NCI-H1436 (cell line): ENCODE measurements at regions not wholly inside any gene's neighbourhood (a gene's known extent, or its start where the extent isn't known, plus 50 kb on each side); places are given as distances from the start of the nearest gene placed in this dataset.

Source experiments
- DNase-seq: peaks from one replicate; lab custom pipeline; 2025; lab: John Stamatoyannopoulos, UW

DNA sequence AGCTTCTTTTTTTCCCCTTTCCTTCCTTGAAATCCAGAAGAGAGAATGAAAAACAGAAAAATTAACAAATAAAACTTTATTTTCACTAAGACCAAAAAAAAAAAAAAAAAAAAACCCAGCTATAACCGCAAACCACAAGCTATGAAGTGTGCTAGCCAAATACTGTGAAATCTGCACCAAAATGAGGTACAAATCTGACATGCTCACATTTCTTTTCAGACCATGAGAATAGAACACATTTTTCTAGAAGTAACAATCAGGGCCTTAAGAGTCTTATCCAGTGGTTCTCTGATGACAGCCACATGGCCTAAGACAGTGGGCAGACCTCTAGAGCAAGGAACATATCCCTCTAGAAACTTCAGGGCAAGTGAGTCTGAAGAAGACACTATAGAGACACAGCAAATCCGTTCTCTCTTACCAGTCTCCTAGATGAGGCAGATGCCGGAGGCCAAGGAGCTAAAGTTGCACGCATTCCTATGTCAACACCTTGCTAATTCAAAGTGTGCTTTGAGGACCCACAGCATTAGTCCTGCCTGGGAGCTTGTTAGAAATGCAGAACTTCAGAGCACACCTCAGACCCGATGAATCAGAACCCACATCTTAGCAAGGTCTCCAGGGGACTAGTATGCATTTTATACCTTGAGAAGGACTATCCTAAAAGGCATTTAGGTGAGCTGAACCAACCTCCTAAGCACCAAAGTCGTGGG is 317.1 kb downstream of the MYCN start:
- no peak for DNase-seq

DNA sequence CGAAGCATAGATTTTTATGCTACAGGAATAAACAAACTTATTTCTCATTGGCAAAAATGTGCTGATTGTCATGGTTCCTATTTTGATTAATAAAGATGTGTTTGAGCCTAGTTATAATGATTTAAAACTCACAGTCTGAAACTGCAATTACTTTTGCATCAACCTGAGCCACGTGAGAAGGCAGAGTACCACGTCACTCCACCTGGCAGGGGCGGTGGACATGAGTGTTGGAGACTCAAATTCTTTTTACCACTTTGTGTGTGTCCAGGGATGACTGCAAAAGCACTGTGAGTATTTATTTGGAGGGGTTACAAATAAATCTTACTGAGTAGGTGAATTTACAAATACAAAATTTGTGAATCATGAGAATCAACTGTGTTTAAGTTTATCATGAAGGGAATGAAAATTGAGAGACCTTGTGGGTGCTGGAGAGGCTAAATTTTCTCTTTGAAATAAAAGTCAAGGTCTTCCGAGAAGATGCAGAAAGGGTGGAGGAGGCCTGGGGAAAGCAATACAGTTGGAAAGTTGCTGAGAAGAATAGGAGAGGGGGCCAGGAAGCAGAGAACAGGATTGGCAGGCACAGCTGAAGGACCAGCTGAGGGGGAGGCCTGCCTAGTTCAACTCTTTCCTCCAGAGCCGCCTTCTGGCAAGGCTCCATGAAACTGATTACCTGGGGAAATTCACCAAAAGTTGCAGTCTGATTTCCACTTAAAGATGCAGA is 316.4 kb downstream of the MYCN start:
- no peak for DNase-seq

DNA sequence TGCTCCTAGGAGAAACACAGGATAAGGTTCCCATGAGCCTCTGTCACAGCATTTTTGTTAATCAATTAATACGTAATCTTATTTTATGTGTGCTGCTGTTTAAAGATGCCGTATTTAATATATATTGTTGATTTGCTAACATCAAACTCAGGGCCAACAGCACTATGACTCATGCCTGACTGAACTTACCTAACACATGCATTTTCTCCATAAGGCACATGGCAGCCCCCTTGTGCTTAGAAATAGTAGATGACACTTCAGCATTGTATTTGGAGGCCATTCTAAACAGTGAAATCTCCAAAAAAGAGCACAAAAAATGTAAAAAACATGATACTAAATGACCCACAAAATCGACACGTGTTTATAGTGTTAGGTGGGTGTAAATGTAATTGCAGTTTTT is 314.8 kb downstream of the MYCN start:
- no peak for DNase-seq

DNA sequence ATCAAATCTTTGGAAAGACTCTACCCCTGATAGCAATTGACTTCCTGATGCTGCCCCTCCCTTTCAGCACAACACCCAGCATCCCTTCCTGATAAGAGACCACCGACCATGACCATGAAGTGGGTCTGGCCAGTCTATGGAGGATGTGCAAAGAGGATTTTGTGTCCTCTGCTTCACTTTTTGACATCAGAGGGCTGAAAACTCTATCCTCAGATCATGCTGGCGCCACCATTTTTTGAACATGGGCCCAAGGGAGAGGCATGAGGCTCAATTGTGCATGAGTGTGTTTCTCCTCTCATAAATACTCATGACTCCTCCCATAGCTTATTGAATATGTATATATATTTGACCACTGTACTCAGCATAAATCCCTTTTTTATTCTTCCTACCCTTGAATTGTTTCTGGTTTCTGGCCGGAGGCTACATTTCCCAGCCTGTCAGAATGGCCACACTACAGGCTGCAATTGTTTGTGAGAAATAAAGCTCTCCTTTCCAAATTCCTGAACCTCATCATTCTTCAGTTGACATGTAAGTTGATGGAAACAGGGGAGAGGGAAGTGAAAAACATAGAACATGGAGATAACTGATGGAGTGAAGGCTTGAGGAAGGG is 314.1 kb downstream of the MYCN start:
- DNase-seq, result no peak

DNA sequence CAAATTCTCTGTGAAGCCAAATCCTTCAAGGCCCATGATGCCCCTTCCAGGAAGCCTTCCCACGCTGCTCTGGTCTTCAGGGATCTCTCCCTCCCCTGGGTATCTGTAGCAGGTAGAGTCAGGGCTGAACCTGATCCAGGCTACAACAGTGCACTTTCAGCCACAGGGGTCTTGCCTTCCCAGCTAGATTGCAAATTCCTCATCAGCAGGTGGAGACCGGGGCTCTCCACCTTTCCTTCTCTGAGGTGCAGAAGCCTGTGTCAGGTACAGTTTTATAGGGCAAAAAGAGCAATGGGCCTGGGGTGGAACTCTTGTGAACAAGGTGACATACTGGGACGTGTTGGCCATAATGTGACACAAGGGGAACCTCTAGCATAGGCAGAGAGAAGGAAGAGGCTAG is 312.9 kb downstream of the MYCN start:
- DNase-seq, result no peak

DNA sequence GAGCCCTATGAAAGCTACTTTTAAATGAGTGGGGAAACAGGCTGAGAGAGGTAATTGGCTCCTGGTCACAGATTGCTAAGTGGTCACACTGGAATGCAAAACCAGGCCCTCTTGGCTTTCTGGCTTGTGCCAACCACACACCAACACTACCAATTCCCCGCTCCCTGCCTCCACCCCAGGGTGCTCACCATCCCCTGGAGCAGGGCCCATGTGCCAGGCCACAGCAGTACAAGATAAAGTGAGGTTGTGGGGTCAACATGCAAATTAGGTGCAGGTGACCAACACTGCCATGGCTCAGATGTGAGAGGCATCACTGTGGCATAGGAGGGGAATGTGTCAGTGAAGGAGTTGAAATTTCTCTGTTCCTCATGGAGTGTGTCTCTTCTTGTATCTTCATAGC is 312.5 kb downstream of the MYCN start:
- DNase-seq, result no peak

DNA sequence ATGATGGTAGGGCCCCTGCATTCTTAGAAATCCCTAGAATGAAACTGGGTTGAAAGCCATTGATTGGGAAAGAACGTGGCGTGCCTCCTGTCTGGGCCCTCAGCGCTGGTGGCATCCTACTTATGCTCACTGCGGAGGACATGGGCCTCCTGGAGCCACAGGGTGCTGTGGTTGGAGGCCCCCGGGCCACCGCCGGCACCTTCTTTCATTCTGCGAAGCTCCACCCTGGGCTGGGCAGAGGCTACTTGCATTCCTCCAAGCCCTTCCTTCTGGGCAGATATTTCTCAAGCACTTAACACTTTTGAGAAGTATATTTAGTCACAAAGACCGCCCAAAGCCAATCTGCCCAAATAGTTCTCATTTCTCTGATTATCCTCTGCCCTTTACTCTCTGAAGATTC is 311.9 kb downstream of the MYCN start:
- no peak for DNase-seq

DNA sequence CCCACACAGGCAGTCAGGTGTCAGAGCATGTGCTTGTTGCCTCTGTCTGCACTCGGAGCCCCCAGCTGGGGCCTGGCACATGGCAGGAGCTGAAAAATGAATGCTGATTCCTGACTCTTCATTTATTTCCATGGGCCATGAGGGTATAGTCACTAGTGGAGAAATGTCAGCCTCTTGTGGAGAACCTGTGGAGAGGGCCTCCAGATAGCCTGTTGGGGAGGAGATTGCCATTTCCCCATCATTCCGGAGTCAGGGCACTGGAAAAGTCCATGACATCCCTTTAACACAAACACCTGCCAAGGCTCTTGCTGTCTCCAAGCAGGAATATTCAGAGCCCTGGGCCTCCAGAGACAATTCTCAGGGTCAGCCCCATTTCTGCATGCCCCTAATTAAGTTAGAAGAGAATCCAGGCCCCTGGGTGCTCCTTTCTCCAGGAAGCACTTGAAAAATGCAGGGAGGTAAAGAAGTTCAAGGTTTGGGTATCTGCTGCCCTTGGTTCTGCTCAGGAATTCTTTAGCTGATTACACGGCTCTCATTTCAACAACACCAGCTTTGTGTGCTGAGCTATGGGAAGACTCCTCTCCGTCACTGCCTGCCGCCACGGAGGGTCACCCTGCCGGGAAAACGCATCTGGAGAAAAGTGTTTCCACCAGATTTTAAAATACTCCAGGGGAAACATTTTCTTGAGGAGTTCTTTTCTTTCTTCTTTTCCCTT is 311.3 kb downstream of the MYCN start:
- no peak for DNase-seq

DNA sequence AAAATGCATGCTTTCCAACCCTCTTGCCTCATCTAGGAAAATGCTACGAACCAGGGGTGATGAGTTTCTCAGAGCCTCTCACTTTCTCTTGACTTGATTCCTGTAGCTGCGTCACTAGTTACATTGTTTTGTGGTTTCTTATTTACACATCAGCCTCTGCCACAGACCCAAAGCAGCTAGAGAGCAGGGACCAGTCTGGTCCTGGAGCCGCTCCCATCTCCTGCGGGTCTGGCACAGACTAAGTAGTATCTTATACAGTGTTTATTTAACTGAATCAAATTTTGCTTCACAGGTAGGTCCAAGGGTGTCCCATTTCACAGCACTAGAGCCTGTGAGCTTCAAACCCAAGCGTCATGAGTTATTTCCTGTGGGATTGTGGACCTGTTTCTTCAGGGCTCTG is 310.5 kb downstream of the MYCN start:
- no peak for DNase-seq

DNA sequence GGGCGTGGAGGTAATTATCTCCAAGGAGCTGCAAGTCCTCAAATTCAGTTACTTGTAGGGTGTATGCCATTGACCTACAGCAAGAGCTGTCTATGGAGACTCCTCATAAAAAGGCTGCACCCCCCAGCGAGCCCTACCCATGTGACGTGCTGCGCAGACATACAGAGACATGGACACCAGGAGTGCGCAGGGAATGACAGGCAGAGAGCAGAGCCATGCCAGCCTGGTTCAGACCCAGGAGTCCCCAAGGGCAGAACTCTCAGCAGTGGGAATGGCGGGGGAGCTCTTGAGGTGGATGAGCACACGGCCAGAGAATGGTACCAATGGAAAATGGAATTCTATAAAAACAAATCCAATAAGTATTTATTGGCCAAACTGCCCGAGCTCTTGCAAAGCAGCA is 310.1 kb downstream of the MYCN start:
- DNase-seq, result no peak

DNA sequence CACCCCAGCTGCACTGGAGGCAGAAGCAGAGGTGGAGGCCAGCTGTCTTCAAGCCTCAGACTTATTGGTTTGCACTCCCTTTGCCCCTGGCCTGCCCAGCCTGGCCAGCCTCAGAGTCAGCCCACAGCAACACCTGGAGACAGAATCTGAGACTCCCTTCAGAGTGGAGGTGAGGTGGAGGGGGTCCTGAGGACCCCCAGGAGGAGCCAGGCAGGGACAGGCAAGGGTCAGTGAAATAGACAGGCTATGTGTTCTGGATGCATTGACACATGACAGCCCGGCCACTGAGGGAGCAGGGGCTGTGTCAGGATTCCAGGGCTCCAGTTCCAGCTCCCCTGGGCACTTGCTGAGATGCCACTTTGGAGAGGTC is 309.7 kb downstream of the MYCN start:
- DNase-seq, result no peak

DNA sequence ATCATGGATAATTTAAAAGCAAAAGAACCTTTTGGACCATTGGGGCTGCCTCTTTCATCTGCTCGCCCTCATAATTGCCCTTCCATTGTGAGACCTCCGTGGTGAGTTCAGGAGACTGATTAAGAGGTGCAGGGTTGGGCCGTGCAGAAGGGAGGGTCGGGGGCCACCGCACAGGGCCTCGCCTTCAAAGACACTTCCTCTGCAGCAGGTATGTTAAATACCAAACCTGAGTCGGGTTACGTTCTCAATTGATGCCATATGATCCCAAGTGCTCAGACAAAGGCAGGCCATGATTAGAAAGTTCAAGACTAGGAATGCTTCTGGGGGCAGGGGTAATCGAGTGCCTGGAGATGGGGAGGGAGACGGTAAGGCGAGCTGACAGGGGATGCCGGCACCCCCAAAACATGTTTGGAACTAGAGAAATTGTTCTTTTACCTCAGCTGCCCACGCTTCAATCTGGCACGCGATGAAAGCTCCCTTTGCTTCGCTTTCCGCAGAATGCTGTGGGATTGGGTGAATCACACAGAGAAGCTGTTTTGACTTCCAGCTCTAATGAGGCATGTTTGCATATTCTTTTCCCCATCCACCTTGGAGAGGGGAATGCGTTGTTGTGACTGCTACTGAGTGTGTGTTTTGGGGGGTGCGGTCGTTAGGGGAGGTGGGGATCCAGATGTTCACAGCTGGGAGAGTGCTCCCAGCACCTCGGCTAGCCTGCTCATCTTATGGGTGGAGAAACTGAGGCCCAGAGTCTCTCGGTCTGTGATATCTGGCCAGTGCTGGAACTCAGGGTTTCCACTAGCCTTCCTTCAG is 309.1 kb downstream of the MYCN start:
- no peak for DNase-seq

DNA sequence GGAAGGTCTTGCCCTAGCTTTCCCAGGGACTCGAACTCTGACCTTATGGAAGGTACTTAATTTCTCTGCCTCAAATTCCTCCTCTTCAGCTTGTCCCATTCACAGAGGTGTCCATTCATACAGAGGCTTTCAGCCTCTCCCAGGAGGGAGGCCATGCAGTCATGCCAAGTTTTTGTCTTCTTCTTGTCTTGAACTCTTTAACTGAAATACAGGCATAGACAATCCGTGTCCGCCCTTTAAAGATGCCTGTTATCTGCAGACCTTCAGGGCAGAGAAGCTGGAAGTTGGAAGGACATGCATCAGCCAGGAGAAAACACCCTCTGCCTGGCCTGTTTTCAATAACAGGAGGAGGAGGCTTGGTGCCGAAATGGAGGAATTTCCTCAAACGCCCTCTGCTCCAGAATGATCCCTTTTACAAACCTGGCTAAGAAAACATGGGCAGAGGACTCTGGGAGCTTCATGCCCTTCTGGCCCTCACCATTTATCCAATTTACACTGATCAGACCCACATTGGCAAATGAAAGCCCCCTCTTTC is 308.3 kb downstream of the MYCN start:
- DNase-seq, result no peak

DNA sequence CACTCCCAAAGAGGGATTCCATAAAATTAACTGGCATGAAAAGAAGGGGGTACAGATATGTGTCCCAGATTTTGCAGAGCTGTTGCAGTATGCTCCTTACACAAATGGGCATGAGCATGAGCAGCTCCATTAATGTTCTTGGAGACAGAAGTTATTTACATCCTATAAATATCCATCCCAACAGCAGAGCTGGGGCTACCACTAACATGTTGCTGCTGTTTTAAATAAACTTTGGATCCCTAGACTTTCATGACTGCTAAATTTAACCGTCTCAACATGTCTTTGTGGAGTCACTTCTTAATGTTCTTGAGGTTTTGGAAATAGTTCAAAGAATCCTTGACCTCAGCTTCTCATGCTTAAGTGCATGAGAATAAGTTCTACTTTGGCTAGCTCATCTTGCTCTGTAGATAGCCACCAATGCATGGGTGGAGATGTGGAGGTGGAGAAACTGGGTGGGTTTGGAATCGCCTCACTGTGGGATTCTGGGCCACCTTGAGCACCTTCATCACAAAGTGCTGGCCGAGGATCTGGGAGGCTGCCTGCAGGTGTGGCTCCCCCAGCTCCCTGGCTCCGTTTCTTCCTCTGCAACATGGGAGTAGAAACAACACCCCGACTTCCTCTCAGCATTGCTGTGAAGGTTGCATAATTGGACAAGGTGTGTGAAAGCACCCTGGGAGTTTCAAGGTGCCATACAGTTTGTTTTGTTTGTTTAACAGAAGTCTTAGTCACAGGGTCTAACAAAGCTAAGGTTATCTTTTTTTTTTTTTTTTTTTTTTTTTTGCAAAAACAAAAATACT is 307.2 kb downstream of the MYCN start:
- DNase-seq, result no peak

DNA sequence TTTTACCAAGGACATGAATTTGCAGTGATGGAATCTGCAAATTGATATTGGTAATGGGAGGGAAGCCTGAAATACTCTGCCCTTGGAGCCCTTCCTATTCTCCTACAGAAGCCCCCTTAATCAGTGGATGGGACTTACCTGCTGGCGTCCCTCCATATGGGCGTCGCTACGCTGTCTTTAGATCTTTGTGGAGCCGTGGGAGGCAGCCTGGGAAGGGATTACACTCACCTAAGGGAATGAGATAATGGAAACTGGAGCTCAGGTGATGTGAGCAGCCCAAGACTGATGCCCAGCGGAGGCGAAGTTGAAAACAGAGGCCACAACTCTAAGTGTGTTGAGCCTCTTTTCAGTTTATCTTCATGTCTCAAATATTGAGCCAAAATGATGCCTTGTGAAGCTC is 306.6 kb downstream of the MYCN start:
- no peak for DNase-seq

DNA sequence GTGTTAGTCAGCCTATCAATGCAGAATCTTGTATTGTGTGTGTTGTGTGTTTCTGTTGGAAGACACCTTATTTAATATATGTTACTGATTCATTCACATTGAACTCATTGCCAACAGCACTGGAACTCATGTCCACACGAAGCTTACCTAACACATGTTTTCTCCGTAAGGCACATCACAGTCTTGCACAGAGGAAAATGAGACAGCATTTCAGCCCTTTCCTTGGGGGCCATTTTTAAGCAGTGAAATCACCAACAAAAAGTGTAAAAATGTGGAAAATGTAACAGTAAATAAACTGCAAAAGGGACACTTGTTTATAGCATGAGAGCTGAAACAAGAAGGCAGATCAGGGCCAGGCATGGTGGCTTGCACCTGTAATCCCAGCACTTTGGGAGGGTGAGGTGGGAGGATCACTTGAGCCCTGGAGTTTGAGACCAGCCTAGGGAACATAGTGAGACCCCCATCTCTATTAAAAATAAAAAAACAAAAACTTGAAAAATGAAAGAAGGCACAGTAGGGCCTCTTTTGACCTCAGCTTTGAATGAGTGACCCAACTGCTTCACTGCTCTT is 306.0 kb downstream of the MYCN start:
- no peak for DNase-seq

DNA sequence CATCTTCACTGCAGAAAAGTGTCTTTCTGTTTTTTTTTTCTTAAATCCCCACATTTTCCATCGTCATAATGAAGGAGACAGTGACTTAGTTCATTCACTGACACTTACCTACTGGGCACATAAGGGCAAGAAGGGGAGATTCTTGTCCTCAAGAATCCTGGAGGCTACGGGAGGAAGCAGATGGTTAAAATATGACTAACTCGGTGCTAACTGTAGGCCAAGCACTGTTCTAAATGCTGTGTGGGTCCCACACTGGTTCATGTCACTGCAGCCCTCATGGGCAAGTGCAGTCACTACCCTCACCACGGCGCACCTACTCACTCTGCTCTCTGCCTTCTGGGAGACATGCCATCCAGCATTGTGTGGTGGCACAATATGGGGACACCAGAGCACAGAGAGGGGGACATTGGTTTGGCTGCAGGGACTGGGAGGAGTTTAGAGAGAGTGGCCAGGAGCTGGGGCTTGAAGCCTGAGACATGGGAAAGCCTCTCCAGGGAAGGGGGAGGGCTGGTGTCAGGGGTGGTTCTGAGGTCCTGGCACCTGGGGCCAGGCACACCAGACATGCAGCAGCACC is 305.2 kb downstream of the MYCN start:
- no peak for DNase-seq

DNA sequence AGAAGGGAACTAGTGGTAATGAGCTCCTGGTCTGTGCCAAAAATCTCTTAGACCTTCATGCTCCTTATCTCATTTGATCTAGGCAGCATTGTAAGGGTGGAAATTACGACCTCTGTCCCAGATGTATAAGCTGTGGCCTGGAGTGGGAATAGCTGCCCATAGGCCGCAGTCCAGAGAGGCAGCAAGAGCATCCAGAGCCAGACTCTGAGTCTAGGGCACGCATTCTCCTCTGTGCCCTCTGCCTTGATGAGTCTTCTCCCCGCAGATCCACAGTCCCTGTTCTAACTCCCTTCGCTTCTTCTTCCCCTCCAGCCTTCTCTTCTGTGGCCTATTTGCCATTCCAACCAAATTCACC is 304.6 kb downstream of the MYCN start:
- DNase-seq, result no peak

DNA sequence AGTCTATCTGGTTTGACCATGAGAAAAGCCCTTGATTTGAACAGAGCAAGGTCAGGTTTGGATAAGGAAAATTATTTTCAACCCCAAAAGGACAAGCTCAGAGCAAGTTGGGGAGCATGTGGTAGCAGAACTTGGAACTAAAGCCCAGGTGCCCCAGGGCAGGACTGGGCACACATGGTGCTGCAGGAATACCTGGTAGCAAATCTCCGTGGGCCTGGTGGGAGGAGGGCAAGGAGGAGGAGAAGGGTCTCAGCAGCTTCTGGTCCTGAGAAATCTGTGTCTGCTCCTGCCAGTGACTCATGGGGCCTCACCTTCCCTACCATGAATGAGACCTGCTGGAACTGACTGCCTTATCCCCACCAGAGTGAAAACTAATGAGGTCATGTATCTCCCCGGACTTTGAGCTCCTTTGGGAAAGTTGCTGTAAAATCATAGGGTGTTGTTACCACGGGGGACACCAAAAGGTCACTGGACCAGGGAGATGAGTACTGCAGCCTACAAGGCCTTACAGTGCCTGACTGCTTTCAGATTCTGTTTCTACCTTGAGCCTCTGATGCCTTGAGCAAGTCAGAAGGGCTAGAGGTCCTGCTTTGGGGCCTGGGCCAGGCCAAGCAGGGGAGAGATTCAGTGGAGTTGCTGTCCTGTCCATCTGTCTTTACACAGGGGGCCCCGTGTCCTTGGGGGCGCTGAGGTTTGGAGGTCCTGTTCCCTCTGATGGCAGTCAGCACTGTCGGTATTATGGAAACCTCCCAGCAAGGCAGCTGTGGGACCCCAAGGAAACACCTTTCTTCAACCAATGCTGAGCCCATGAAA is 304.0 kb downstream of the MYCN start:
- no peak for DNase-seq
